K562 (cell line): ENCODE measurements at regions not wholly inside any gene's neighbourhood (a gene's known extent, or its start where the extent isn't known, plus 50 kb on each side); places are given as distances from the start of the nearest gene placed in this dataset.

Experiments used
- CC2D1A ChIP-seq: fragments of 450-650 bp; IDR thresholded peaks from 2 replicates; pipeline ENCODE4 v1.6.1; 2017; ENCODE audit warnings: mild to moderate bottlenecking
- CTBP1 ChIP-seq: fragments of 450-650 bp; IDR thresholded peaks from 2 replicates; pipeline ENCODE4 v1.6.1; 2016; ENCODE audit warnings: borderline replicate concordance
- ETS1 ChIP-seq: conservative IDR thresholded peaks from 2 replicates; pipeline ENCODE4 v1.6.1; 2011; ENCODE audit warnings: low read depth, mild to moderate bottlenecking, low read length; ENCODE audit not compliant: control insufficient read depth
- IRF9 ChIP-seq: fragments of 450-650 bp; IDR thresholded peaks from 2 replicates; pipeline ENCODE4 v1.6.1; 2016; ENCODE audit warnings: missing biosample characterization, missing genetic modification characterization
- MYNN ChIP-seq, 2 experiments: sonication (generic); formaldehyde crosslinking in 1 of 2; IDR thresholded peaks; 2 replicates each; pipeline versions ENCODE4 v1.5.0 to v1.6.1; 2016 to 2020; ENCODE audit warnings: antibody characterized with exemption in 1 of 2, missing genetic modification reagents in 1 of 2
- RERE ChIP-seq: sonication (generic); formaldehyde crosslinking; IDR thresholded peaks from 2 replicates; pipeline ENCODE4 v1.8.0; 2023; ENCODE audit warnings: missing genetic modification reagents, mild to moderate bottlenecking, borderline replicate concordance
- TBL1XR1 ChIP-seq, 2 experiments: IDR thresholded peaks; 2 replicates each; pipeline ENCODE4 v1.6.1; 2012; ENCODE audit warnings: improper control_type of control experiment in 2 of 2, low read length in 2 of 2, mild to moderate bottlenecking in 1 of 2
- TEAD4 ChIP-seq, 2 experiments: sonication (generic) in 1 of 2; formaldehyde crosslinking in 1 of 2; IDR thresholded peaks; 2 replicates each; pipeline versions ENCODE4 v1.6.1 to v1.8.0; 2012 to 2022; ENCODE audit warnings: borderline replicate concordance in 1 of 2, inconsistent platforms in 1 of 2, low read length in 1 of 2, mild to moderate bottlenecking in 1 of 2, missing genetic modification reagents in 1 of 2
- TRIM24 ChIP-seq, 2 experiments: fragments of 450-650 bp; IDR thresholded peaks; 2 replicates each; pipeline ENCODE4 v1.6.1; 2016
- ZKSCAN3 ChIP-seq: fragments of 250-450 bp; sonication (Bioruptor Pico); IDR thresholded peaks from 2 replicates; pipeline ENCODE4 v1.4.0; 2020
- ZNF197 ChIP-seq: fragments of 200-800 bp; sonication (Bioruptor generic); IDR thresholded peaks from 2 replicates; pipeline ENCODE4 v1.6.1; 2016; ENCODE audit warnings: low read depth, missing genetic modification characterization, missing compliant biosample characterization

GRCh38 chr15:39140060-39140604, 440.7 kb upstream of the THBS1 start (continued):
- TF ChIP-seq ETS1 = peak; percentile 77; the same call in 1 of the 2 replicates
- TF ChIP-seq IRF9 (tag) = peak; percentile 82
- peak; percentile 99 for TF ChIP-seq TEAD4 (IDR thresholded peaks at IDR 0.05; ENCODE audit: low read length)
- no peak for TF ChIP-seq TEAD4 (CRISPR knock-in tag; IDR thresholded peaks at IDR 0.05; ENCODE audit: borderline replicate concordance)
- TF ChIP-seq TRIM24 (IDR thresholded peaks at IDR 0.05) = peak; percentile 99
- TF ChIP-seq CTBP1 = peak; percentile 95
- TF ChIP-seq CC2D1A = peak; percentile 84; the same call in 1 of the 2 replicates
- no peak for TF ChIP-seq ZKSCAN3 (CRISPR knock-in tag)
- TF ChIP-seq ZNF197 (CRISPR knock-in tag) = peak; percentile 74
- TF ChIP-seq MYNN (IDR thresholded peaks at IDR 0.05) = peak; percentile 92
- no peak for TF ChIP-seq MYNN (CRISPR knock-in tag; IDR thresholded peaks at IDR 0.05)
- TF ChIP-seq TBL1XR1 (IDR thresholded peaks at IDR 0.05; ENCODE audit: low read length in 2 of 2) = 0 out of 4 replicates have a peak, but pooled peaks have one; percentile 36 to 55
- TF ChIP-seq RERE (CRISPR knock-in tag) = no peak
